K562 (cell line): ENCODE measurements at regions not wholly inside any gene's neighbourhood (a gene's known extent, or its start where the extent isn't known, plus 50 kb on each side); places are given as distances from the start of the nearest gene placed in this dataset.

ENCODE experiments used
- ATAC-seq: fragments of 200-7000 bp; cut with Tn5 transposase; 3 replicates; pipeline ENCODE4 v1.9.1; 2020; ENCODE audit warnings: moderate library complexity
- BruUV-seq: library from RNA; stranded (reverse); fragments of 400-500 nt; replicated peaks from 2 replicates; lab custom pipeline; 2021; lab: Mats Ljungman, UMichigan
- CTCF ChIA-PET: fragments of 300-600 bp; formaldehyde crosslinking; extraction: SDS; loops from one replicate; lab custom pipeline; 2021; ENCODE audit warnings: low intra/inter-chr PET ratio; lab: Yijun Ruan, JAX
- POLR2A ChIA-PET: fragments of 300-600, 350-650 bp; sonication (Branson Sonifier 250); formaldehyde crosslinking; extraction: SDS; loops from one replicate; lab custom pipeline; 2021; ENCODE audit warnings: antibody characterized with exemption, inconsistent platforms; lab: Yijun Ruan, JAX
- DNase-seq, 4 experiments: peaks; one replicate each; pipeline versions ENCODE4 v3.0.0 to v3.0.0-alpha.2; 2011 to 2018; ENCODE audit warnings: low spot score in 3 of 4, mixed read lengths in 3 of 4; ENCODE audit errors: extremely low read depth in 1 of 4
- FAIRE-seq: peaks from 2 replicates; lab custom pipeline; 2011; peaks lifted over from hg19 to GRCh38; lab: Jason Lieb, UNC
- H2AFZ ChIP-seq: 2 replicates; pipeline ENCODE4 v1.6.0; 2011; ENCODE audit warnings: low read depth, low read length, control low read depth, inconsistent platforms
- H3K27ac ChIP-seq: fragments of 200-600 bp; 3 replicates; pipeline ENCODE4 v1.8.0; 2011; ENCODE audit warnings: low read depth, mild to moderate bottlenecking, control low read depth, inconsistent platforms, low read length, moderate library complexity, mixed read lengths; ENCODE audit errors: extremely low read depth
- H3K27me3 ChIP-seq, 2 experiments: fragments of 300-600 bp in 1 of 2; 2 replicates in 1 of 2; 3 replicates in 1 of 2; pipeline versions ENCODE4 v1.6.0 to v1.8.0; 2011; ENCODE audit warnings: inconsistent platforms in 2 of 2, low read length in 2 of 2, mild to moderate bottlenecking in 1 of 2, mixed read lengths in 1 of 2, moderate library complexity in 1 of 2; ENCODE audit not compliant: control insufficient read depth in 2 of 2, insufficient read depth in 2 of 2
- H3K36me3 ChIP-seq: fragments of 300-600 bp; 3 replicates; pipeline ENCODE4 v1.8.0; 2011; ENCODE audit warnings: mild to moderate bottlenecking, low read length, inconsistent platforms; ENCODE audit not compliant: control insufficient read depth, insufficient read depth
- H3K4me1 ChIP-seq, 2 experiments: fragments of 200-600 bp in 1 of 2; replicated peaks in 1 of 2; 2 replicates in 1 of 2; 3 replicates in 1 of 2; pipeline versions ENCODE4 v1.5.1 to v1.8.0; 2011; ENCODE audit warnings: inconsistent platforms in 2 of 2, low read length in 2 of 2, mild to moderate bottlenecking in 1 of 2, mixed read lengths in 1 of 2, moderate library complexity in 1 of 2; ENCODE audit not compliant: control insufficient read depth in 2 of 2, insufficient read depth in 2 of 2
- H3K4me2 ChIP-seq: 2 replicates; pipeline ENCODE4 v1.6.1; 2011; ENCODE audit warnings: low read length, control low read depth, inconsistent platforms, mixed read lengths; ENCODE audit not compliant: insufficient read depth
- H3K4me3 ChIP-seq: fragments of 200-600 bp; sonication (generic), shearing (Covaris generic); 2 replicates; pipeline ENCODE4 v1.5.1; 2016; ENCODE audit warnings: control low read depth, inconsistent platforms
- H3K79me2 ChIP-seq: fragments of 200-600 bp; 3 replicates; pipeline ENCODE4 v1.8.0; 2011; ENCODE audit warnings: low read length, inconsistent platforms; ENCODE audit not compliant: control insufficient read depth, insufficient read depth
- H3K9ac ChIP-seq, 2 experiments: 2 replicates each; pipeline versions ENCODE4 v1.6.0 to v1.6.1; 2011; ENCODE audit warnings: low read depth in 2 of 2, low read length in 2 of 2, control low read depth in 1 of 2, inconsistent platforms in 1 of 2, mild to moderate bottlenecking in 1 of 2, mixed read lengths in 1 of 2; ENCODE audit not compliant: insufficient read depth in 1 of 2
- H3K9me1 ChIP-seq: one replicate; pipeline ENCODE4 v1.6.0; 2011; ENCODE audit warnings: inconsistent platforms, mild to moderate bottlenecking, low read length, moderate library complexity; ENCODE audit not compliant: control insufficient read depth, insufficient read depth
- H3K9me3 ChIP-seq: replicated peaks from 2 replicates; pipeline ENCODE4 v1.5.1; 2011; ENCODE audit warnings: low read depth, low read length, inconsistent platforms; ENCODE audit not compliant: control insufficient read depth, insufficient read depth
- H4K20me1 ChIP-seq: replicated peaks from 2 replicates; pipeline ENCODE4 v1.6.1; 2011; ENCODE audit warnings: low read length, inconsistent platforms, mixed read lengths; ENCODE audit not compliant: control insufficient read depth, insufficient read depth
- CBX8 ChIP-seq: fragments of 200-600 bp; sonication (generic); IDR thresholded peaks from 2 replicates; pipeline ENCODE4 v1.6.1; 2012; ENCODE audit warnings: borderline replicate concordance, mixed run types, low read depth, mild to moderate bottlenecking, moderate library complexity, mixed read lengths, low read length, control low read depth, inconsistent platforms; ENCODE audit not compliant: poor library complexity, severe bottlenecking; ENCODE audit errors: extremely low read depth
- DIDO1 ChIP-seq: fragments of 450-650 bp; IDR thresholded peaks from 2 replicates; pipeline ENCODE4 v1.6.1; 2016; ENCODE audit warnings: low read depth, missing biosample characterization, missing genetic modification characterization
- KHSRP ChIP-seq: fragments of 450-650 bp; IDR thresholded peaks from 2 replicates; pipeline ENCODE4 v1.6.1; 2017
- ZNF766 ChIP-seq: fragments of 200-800 bp; sonication (Bioruptor generic); conservative IDR thresholded peaks from 2 replicates; pipeline ENCODE4 v1.6.1; 2016; ENCODE audit warnings: missing genetic modification characterization, missing compliant biosample characterization
- WGBS: fragments of 100-300 bp; shearing (Covaris generic); methylation state at CpG from one replicate; pipeline ENCODE4 v1.1.6; 2016; ENCODE audit warnings: low coverage, mixed read lengths; ENCODE audit not compliant: insufficient coverage; ENCODE audit errors: missing lambda C conversion rate; 5-methylcytosine and 5-hydroxymethylcytosine counted together
- in situ Hi-C: fragments of 300-500 bp; cut with MboI; formaldehyde crosslinking; loops from 4 replicates; pipeline ENCODE4 v1.15.0; 2018; ENCODE audit warnings: inconsistent platforms, mixed read lengths
- intact Hi-C: fragments of 100-400 bp; cut with micrococcal nuclease; formaldehyde crosslinking; loops from 2 replicates; pipeline ENCODE4 v1.14.2; 2022

GRCh38 chr2:45264227-45265225, 255.3 kb upstream of the SIX2 start:
- TF ChIP-seq DIDO1 (tag) = no peak
- TF ChIP-seq CBX8 = no peak
- no peak for TF ChIP-seq KHSRP
- peak; percentile 91 for TF ChIP-seq ZNF766
- Histone ChIP-seq H4K20me1 (no peaks in the 10 kb centered on the region), H3K36me3 (no peaks in the 10 kb centered on the region), H3K27ac (no peak overlapping the region), H3K4me3 (no peak overlapping the region), H2AFZ (no peak overlapping the region), H3K9me3 (no peaks in the 10 kb centered on the region; the same call in 1 of the 2 replicates), H3K9me1 (no peaks in the 10 kb centered on the region), H3K4me1 (no peaks in the 10 kb centered on the region), H3K79me2 (no peaks in the 10 kb centered on the region), H3K4me2 (no peak overlapping the region), H3K9ac (no peak overlapping the region), H3K27me3 (peaks cover 23 to 84% of the 10 kb centered on the region in 2 experiments; a peak in 4 of 5 replicates)
- no peak for FAIRE-seq
- 2% methylated on average over 11 of the region's 11 CpGs for WGBS
- in situ Hi-C loops = no loop called here
- DNase-seq = no peak
- BruUV-seq = no TSS peak
- POLR2A ChIA-PET = interaction anchor here (0.8 to 1.5 kb wide), 3 partner anchors 10 to 81 kb away, joined by 3 to 5 read pairs (median 3); no protein-coding TSS in a partner anchor
- no peak for ATAC-seq
- CTCF ChIA-PET = no interaction called here
- intact Hi-C loops = no loop called here
